ENCODE measurements at regions not wholly inside any gene's neighbourhood (a gene's known extent, or its start where the extent isn't known, plus 50 kb on each side); places are given as distances from the start of the nearest gene placed in this dataset.

DNA sequence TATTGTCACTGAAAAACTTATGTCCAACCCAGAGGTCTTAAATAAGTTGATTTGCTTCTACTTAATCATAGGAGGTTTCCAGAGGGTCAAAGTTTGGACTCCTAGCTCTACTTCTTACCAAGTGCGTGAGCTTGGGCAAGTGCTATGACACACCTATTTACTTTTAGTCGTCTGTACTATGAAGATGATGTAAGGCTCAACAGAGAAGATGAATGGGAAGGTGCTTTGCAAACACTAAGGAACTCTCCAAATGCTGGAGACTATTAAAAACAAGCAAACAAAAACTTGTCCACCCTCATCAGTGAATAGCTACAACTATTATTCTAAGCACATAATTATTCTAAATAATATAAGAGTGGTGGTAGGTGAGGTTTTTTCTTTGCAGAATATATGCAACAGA, 232.3 kb upstream of the USP24 start:
- TF ChIP-seq, protein P1, sequence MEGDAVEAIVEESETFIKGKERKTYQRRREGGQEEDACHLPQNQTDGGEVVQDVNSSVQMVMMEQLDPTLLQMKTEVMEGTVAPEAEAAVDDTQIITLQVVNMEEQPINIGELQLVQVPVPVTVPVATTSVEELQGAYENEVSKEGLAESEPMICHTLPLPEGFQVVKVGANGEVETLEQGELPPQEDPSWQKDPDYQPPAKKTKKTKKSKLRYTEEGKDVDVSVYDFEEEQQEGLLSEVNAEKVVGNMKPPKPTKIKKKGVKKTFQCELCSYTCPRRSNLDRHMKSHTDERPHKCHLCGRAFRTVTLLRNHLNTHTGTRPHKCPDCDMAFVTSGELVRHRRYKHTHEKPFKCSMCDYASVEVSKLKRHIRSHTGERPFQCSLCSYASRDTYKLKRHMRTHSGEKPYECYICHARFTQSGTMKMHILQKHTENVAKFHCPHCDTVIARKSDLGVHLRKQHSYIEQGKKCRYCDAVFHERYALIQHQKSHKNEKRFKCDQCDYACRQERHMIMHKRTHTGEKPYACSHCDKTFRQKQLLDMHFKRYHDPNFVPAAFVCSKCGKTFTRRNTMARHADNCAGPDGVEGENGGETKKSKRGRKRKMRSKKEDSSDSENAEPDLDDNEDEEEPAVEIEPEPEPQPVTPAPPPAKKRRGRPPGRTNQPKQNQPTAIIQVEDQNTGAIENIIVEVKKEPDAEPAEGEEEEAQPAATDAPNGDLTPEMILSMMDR (IDR thresholded peaks at IDR 0.05) = no peak
- Mint-ChIP-seq H3K4me1 (ENCODE audit: low read depth) (peaks cover 70% of the 10 kb centered on the region), H3K4me3 (no peak overlapping the region), H3K36me3 (ENCODE audit: low read depth) (peaks cover 5% of the 10 kb centered on the region; the same call in 1 of the 2 replicates), H3K27ac (no peak overlapping the region), H3K27me3 (ENCODE audit: insufficient read depth) (no peaks in the 10 kb centered on the region), H3K9me3 (no peaks in the 10 kb centered on the region)
- DNase-seq = no peak

GRCh38 chr1:55446351-55446750, 231.2 kb upstream of the USP24 start:
- peak overlapping the region; percentile 33; the same call in 1 of the 2 replicates for H3K4me3 Mint-ChIP-seq
- no peaks in the 10 kb centered on the region for H3K9me3 Mint-ChIP-seq
- TF ChIP-seq, protein P1 (IDR thresholded peaks at IDR 0.05) = no peak
- DNase-seq = peak; percentile 38
- H3K27me3 Mint-ChIP-seq (ENCODE audit: insufficient read depth) = no peaks in the 10 kb centered on the region
- peaks cover 73% of the 10 kb centered on the region for H3K4me1 Mint-ChIP-seq (ENCODE audit: low read depth)
- peak overlapping the region; percentile 53 for H3K27ac Mint-ChIP-seq
- H3K36me3 Mint-ChIP-seq (ENCODE audit: low read depth) = peaks cover 5% of the 10 kb centered on the region; the same call in 1 of the 2 replicates

- Mint-ChIP-seq H3K36me3 (ENCODE audit: low read depth) (peaks cover 5% of the 10 kb centered on the region; the same call in 1 of the 2 replicates), H3K27ac (peak overlapping the region; percentile 90), H3K9me3 (no peaks in the 10 kb centered on the region), H3K4me1 (ENCODE audit: low read depth) (peaks cover 73% of the 10 kb centered on the region), H3K27me3 (ENCODE audit: insufficient read depth) (no peaks in the 10 kb centered on the region), H3K4me3 (no peak overlapping the region)
- TF ChIP-seq, protein P1 (IDR thresholded peaks at IDR 0.05) = no peak
- DNase-seq = no peak
These were observed 230.3 kb upstream of the USP24 start for GRCh38 chr1:55445416-55445815.

- Mint-ChIP-seq H3K4me1 (ENCODE audit: low read depth) (peaks cover 73% of the 10 kb centered on the region), H3K36me3 (ENCODE audit: low read depth) (peaks cover 6% of the 10 kb centered on the region; the same call in 1 of the 2 replicates), H3K4me3 (no peak overlapping the region; the same call in 1 of the 2 replicates), H3K27me3 (ENCODE audit: insufficient read depth) (no peaks in the 10 kb centered on the region), H3K9me3 (no peaks in the 10 kb centered on the region), H3K27ac (peak overlapping the region; percentile 90)
- DNase-seq = no peak
- TF ChIP-seq, protein P1 (IDR thresholded peaks at IDR 0.05) = no peak
These were observed 229.5 kb upstream of the USP24 start for GRCh38 chr1:55444667-55445066.

- peak; percentile 98 for DNase-seq
- Mint-ChIP-seq H3K27me3 (ENCODE audit: insufficient read depth) (no peaks in the 10 kb centered on the region), H3K9me3 (no peaks in the 10 kb centered on the region), H3K27ac (peak overlapping the region; percentile 90), H3K4me1 (ENCODE audit: low read depth) (peaks cover 60% of the 10 kb centered on the region), H3K4me3 (peak overlapping the region; percentile 40; the same call in 1 of the 2 replicates), H3K36me3 (ENCODE audit: low read depth) (peaks cover 4% of the 10 kb centered on the region; the same call in 1 of the 2 replicates)
- TF ChIP-seq, protein P1 (IDR thresholded peaks at IDR 0.05) = peak; percentile 48
These were observed 228.2 kb upstream of the USP24 start for GRCh38 chr1:55443175-55443915.
